Cerebellar nuclear complex (tissue), 1 donor: ENCODE measurements at regions not wholly inside any gene's neighbourhood (a gene's known extent, or its start where the extent isn't known, plus 50 kb on each side); places are given as distances from the start of the nearest gene placed in this dataset.

Source experiments
- DNase-seq, 2 experiments: peaks; one replicate each; lab custom pipeline; 2025; lab: John Stamatoyannopoulos, UW

DNA sequence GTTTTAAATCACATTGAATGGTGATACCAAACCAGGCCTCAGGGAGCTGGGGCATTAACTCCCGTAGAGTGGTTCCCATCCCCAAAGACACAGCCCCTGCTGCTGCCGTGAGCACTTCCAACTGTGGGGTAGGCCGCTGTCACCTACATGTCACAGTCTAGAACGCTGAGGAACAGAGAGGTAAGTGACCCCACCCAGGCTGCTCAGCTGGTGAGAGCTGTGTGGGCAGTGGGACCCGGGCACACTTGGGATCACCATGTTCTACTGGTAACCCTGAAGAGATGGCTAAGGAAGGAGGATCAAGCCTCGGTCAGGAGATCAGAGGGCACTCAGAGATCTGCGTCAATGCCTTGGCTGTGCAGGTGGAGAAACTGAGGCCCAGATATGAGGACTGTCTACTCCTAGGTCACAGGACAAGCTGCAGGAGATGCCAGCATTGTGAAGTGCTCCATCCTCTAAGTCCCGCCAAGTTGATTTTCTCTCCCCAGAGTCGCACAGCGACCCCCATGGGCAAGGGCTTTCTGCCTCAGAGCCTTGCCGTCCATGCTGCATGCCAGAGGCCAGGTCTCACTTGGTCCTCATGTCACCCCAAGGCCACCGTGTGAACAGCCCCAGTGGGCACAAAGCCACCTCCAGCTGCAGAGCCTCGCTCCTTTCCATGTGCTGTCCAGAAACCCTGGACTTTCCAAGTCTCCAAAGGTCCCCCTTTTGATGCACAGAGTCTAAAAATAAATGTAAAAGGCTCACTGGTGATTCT, 144.2 kb upstream of the OTOS start:
- no peak for DNase-seq

DNA sequence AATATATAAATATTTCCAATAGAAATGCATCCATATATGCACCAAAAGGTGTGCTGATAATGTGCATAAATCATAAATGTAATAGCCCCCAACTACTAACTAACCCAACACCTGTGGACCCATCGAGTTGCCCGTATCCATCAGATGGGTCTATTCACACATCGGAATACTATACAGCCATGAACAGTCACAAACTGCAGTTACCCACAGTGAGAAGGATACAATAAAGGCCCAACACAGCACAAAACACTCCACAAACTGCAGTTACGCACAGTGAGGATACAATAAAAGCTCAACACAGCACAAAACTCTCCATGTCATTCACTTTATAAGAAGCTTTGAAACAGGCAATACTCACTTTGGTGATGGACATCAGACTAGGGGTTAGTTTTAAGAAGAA, 145.3 kb upstream of the OTOS start:
- DNase-seq, result no peak

DNA sequence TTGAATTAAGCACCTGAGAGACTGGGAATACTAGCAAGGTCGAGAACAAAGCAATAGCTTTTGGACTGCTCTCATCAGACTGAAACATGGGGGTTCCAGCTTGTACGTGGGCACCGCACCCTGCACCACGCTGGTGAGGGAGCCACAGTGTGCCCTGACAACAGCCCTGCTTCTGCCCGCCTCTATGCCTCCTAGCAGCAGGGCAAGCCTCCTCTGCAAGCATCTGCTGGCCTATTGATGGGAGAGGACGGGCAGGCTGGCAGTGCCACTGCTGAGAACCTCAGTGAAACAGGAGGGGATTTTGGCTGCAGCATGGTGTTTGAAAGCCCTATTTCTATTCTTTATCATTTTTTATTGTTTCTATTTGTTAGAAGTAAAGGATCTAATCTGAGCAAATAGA, 146.1 kb upstream of the OTOS start:
- DNase-seq, result no peak

DNA sequence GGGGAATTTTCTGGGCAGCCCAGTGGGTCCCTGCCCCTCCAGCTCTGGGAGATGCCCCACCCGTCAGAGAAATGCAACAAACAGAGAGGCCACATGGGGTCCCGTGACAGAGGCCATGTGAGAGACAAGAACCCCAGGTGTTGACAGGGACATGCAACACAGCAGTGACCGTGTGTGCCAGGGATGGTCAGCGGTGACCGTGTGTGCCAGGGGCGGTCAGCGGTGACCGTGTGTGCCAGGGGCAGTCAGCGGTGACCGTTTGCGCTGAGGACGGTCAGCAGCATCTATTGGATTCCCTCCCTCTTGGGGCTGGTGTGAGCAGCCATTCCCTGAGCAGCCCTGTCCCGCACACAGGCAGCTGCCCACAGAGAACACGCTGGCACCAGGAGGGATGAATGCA, 146.6 kb upstream of the OTOS start:
- DNase-seq, result no peak

DNA sequence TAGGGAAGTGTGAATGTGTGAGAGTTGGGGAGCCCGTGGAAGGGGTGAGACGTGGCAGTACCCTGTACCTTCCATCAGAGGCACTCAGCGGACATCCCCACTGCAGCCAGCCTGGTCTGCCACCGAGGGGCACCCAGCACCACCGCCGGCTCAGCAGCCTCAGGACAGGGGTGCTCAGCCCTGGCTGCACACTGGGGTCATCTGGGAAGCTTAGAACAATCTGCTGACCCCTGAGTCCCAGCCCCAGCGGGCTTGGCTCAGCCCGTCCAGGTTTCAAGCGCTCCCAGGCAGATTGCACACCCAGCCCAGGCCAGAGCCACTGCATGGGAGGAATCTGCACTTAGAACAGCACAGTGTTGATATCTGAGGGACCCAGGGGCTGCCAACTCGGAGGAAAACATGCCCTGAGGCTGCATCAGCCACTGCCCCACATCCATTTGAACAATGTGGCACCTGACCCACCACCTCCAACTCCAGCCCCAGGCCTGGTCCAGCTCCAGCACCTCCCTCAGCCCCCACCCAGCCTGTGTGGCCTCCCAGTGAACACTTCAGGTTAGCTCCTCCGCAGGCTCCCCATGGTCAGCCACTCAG, 147.1 kb upstream of the OTOS start:
- DNase-seq, result no peak

DNA sequence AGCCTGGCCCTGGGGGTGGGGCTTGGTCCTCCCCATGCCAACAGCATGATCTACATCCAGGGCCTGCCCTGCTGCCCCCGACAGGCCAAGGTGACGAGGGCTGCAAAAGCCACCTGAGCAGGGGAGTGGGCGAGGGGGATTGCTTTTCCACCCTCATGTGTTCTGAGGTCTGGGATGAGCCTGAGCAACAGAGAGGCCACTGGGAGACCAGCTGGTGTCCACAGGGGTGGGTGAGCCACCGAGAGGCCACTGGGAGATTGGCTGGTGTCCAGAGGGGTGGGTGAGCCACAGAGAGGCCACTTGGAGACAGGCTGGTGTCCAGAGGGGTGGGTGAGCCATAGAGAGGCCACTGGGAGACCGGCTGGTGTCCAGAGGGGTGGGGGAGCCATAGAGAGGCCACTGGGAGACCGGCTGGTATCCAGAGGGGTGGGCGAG, 147.4 kb upstream of the GPC1 start:
- DNase-seq, result no peak

DNA sequence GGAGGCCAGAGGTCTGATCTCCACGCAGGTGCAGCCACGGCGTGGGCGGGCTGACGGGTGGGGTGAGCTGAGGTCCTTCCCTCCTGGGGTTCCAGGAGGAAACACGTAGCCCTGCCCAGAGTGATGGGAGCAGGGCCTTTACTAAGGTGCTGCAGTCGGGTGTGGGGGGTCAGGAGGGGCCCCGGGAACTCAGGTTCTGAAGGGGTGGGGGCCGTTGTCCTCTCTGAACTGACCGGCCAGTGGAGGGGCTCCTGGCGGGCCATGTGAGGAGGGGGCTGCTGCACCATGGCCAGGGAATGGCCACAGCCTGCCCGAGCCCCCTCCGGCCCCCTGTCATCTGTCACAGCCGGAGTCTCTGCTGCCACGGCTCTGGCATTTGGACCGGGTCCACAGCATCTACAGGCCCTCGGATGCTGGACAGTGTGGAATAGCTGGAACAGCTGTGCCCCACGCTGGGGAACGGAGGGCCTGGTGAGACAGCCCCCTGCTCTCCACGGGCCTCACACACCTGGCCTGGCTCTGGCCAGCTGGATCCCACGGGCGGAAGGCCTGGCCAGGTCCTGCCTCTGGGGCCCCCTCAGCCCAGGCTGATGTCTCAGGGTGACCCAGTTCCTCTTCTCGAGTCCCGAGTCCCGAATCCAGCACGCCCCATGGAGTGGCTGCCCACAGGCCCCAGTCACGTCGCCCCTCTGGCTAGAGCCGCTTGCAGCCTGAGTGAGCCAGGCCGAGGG, 145.6 kb upstream of the GPC1 start:
- DNase-seq, result no peak

DNA sequence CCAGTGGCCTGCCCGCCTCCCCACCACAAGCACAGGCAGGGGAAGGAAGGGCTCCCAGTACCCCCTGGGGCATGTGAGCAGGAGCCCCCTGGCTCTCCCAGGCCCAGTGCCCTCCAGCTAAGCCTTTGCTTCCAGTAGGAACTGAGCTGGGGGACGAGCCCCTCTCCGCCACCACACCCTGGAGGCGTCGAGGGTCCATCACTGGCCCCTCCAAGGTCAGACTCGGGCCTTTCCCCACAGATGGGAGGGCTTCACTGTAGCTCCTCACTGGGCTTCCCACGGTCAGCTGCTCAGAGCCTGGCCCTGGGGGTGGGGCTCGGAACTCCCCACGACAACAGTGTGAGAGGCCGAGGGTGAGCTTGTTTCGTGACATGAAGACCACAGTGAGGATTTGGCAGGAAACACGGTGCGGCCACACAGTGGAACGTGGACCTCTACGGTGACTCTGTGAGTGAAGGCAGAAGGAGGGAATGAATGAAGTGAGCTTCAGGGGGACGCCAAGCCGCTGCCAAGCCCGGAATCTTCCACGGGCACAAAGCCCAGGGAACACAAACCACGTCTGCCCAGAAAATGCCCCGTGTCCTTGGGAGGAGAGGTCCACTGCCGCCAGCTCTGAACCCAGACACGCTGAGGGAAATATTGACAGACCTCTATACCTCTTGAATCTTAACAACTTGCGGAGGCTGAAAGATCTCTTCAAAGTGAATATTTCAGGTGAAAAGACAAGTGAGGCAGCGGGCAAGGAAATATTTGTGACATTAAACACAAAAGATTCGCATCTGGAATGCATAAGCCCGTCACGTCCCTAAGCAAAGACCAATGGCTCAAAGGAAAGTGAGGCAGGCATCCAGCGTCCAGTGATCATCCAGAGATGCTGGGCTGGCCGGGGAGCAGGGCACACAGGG, 144.8 kb upstream of the GPC1 start:
- DNase-seq, result no peak

DNA sequence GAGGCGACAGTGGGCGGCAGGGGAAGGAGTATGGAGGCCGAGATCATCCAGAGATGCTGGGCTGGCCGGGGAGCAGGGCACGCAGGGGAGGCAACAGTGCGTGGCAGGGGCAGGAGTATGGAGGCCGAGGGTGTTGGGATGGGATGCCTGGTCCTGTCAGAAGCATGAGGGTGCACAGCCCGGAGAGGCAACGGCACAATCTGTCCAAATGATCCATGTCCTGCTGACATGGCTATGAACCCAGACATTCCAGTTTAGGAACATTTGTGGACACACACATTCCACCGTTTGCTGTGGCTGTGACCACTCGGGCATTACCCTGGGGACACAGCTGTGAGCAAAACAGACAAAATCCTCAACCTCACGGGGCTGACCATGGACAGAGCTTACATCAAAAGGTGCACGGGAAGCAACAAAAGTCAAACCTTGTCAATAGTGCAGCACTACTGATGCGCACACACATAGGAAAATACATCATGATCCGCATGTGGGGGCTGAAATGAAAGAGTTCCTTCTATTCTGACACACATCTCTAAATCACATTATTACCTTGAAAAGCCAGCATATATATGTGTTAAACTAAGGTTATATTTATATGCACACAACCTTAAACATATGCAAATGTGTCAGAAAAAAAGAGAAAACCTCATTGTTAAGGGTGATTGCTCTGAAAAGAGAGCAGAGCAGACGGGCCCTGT, 144.0 kb upstream of the GPC1 start:
- DNase-seq, result no peak

DNA sequence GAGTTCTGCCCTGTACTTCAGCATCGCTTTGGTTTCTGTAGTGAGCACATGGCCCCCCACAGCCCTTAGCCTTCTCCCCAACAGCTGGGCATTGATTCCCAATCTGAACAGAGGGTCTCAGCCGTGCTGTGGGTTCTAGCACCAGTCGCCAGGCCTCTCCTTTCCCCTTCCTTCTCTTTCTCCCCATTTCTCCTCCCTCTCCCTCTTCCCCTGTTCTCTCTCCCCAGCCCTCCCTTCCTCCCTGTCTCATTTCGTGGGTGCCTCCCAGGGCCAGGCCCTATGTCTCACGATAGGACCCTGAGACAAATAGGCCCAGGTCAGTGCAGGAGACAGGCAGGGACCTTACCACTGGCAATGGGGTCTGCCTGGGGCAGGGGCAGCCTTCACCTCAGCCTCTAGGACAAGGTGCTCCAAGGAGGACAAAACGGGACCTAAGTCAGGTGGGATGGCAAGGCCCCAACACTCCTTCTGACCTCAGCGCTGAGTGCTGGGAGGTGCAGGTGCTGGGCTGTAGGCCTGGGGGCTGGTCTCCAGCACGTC, 143.4 kb upstream of the GPC1 start:
- no peak for DNase-seq

DNA sequence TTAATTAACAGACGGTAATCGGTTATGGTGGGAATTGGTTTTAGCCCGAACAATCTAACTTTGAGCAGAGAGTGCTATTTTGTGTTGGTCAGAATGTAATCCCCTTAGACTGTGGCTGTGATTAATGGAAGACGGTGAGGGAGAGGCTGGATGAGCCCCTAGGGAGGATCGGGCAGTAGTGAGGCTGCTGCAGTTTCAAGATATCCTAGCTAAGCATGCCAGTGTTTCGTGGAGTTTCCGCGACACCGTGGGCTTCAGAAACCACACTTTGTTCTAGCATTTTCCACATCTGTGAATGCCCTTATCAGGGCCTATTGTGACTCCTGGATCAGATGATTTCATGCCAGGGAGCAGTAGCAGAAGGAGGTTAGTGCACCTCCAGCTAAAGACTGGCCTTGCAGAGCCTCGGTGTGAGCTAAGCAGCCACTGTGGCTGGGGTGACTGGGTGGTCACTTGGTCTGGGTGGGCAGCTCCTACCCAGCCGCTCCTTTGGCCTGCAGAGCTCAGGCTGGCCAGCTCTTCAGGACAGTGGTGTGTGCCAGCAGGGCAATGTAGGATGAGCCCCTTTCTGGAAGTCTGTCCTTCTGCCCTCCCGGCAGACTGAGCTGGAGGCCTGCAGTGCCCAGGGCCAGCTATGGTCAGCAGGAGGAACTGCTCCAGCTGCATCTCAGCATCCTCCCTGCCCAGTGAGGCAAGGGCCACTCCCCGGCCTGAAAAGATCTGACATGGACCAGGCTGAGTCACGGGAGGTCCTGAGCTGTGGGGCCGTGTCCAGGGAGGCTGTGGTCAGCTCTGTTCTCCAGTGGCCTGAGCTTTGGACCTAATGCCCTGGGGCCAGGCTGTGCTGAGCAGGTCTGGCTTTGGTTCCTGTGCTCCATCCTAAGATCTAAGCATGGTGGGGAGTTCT, 142.6 kb upstream of the GPC1 start:
- DNase-seq, result no peak

DNA sequence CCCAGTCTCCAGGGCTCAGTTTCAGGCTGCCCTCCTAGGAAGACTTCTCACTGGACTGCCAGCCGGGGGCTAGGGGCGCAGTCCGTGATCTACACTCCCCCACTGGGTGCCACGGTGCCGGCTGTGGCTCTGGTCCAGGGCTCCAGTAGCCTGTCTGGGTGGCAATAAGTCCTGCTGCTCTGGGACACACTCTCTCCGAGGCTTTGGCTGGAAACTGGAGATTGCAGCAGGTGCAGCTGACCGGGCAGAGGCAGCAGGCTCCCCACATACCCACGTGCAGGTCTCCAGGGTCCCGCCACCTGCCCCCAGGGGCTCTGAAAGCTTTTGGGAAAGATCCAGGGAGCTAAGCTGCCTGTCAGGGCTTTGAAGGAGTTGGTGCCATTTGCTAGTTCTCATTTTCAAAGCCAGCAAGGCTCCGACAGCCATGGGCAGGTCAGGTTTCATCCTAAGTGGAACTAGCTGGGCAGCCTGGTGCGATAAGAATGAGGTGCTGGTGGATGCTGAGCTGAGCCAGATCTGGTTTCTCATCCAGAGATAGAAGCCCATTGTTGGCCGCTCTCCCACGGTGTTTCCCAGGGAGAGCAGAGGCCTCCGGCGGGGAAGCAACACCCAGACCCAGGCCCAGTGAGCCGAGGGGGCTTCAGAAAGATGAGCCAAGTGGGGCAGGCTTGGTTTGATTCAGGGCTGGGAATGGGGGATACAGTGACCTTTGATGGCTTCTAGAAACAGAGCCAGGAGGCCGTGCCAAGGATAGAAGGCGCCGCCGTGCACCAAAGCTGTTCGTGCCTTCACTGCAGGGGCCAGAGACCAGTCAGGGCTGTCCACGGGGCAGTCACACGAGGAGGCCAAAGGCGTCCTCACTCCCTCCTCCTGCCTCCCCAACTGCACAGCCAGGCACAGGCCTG, 141.7 kb upstream of the GPC1 start:
- DNase-seq, result no peak

DNA sequence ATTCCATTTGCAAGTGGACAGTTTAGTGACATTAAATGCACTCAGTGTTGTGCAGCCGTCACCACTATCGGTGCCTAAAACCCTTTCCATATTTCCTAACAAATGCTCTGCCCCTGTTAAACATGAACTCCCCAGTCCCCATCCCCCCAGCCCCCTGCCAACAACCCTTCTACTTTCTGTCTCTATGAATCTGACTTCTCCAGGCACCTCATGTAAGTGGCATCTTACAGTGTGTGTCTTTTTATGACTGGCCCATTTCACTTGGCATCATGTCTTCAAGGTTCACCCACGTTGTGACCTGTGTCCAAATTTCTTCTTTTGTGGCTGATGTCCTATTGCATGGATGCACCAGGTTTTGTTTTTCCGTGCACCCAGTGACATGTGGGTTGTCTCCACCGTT, 140.9 kb upstream of the GPC1 start:
- no peak for DNase-seq

DNA sequence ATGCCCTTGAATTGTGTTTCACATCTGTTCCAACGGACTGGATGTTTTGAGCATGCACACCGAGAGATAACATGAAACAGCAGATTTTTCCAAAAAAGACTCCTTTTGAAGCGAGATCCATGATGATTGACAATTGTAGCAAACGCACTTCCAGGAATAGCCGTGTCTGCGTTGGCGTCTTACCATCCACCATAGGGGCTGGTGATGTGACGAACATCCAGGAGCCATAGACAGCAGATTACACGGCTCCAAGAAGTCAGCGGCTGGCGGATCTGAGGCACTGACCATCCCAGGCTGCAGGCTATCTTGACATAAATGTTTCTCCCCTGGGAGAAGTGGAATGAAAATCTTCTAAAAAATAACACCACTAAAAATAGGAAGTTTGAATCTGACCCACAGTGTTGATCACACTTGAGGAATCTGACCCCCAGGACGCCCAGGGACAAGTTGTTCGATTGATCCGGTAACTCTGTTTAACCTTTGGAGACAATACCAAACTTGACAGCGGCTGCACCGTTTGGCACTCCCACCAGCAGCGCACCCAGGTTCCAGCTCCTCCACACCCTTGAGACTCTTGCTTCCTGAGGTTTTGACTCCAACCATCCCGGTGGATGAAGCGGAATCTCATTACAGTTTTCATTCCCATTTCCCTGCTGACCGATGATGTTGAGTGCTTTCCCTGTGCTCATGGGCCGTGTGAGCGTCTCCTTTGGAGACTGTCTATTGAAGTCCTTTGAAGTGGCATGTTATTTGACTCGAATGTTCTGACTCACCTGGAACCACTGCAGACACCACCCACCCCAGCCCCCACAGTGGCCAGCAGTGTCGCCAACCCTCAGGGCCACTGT, 140.0 kb upstream of the GPC1 start:
- DNase-seq, result no peak

DNA sequence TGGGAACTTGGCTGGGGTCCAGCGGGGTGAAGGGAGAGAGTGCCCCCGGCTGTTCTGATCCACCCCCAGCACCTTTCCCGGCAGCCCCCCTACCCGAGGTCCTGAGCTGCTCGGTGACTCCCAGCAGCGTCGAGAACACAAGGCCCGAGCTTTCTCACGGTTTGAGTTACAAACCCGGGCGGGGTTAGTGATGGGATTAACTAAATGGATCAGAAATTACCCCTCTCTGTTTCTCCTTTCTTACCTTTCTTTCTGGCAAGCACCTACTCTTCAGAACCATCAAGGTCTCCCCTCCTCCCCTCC, 139.4 kb upstream of the GPC1 start:
- DNase-seq, result no peak

DNA sequence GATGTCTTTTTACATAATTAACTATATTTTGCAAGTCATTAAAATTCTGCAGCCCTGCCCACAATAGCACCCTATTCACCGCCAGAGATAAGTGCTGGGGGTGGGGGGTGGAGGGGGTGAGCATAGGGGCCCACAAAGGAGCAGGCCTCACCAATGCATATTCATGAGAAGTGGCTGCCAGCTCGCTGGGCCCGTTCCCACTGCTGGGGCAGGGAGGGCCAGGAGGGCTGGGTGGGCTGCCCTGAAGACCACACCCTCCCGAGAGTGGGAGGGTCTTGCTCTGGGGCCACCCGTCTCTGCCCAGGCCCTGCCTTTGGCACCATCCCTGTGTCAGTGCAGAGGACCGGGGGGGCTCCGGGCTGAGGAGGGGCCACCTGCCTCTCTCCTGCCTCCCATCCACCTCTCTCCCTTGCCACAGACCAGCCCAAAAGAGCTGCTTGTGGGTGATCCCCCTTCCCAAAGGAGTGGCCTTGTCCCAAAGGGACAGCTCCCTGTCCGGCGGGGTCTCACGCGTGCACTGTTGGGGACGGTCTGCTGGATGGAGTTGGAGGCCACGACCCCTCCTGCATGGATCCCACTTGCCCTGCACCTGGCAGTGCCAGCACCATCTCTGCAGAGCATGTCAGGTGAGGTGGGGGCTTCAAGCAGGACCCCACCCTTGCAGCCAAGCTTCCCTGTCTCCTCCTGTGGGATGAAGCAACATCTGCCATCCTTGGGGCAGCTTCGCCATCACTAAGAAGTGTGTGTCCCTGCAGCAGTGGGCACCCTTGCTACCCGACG, 138.8 kb upstream of the GPC1 start:
- DNase-seq, result no peak

DNA sequence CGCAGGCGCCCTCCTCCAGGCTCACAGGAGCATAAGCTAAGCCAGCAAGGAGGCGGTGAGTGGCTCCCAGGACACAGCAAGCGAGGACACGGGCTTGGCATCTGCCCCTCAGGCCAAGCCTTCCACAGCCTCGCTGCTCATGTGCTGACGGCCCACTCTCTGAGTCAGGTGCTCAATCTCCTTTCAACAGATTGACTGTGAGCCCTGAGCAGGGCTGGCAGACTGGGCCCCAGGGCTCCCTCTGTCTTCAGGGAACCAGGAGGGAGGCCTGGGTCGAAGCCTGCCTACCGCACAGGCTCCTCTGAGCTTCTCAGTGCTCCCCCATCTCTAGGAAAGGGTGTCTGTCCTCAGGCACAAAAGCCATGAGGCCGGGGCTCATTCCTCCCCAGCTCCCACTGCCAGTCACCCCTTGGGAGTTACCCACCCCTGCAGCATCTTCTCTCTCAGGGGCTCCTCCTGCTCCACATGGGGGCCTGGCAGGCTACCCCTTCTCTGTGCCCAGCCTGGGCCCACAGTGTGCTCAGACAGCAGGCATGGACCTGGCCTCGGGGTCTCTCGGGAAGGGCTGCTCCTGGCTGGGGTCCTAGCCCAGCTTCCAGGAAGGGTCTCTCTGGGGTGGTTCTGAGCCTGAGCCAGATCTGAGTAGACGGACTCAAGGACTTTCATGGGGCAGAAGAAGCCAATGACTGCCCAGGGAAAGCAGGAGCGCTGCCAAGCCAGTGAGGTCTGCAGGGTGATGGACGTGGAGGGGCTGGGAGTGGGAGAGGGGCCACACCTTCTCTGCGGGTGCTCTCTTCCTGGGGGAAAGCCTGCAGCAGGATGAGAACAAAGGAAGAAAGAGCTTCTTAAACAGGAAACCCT, 138.0 kb upstream of the GPC1 start:
- no peak for DNase-seq
